ENCODE measurements at regions not wholly inside any gene's neighbourhood (a gene's known extent, or its start where the extent isn't known, plus 50 kb on each side); places are given as distances from the start of the nearest gene placed in this dataset.
"Not testable (repeated sequence)": the region's sequence is repeated elsewhere in the genome, so short reads cannot be mapped to it uniquely, and the experiment has no call there.

DNA sequence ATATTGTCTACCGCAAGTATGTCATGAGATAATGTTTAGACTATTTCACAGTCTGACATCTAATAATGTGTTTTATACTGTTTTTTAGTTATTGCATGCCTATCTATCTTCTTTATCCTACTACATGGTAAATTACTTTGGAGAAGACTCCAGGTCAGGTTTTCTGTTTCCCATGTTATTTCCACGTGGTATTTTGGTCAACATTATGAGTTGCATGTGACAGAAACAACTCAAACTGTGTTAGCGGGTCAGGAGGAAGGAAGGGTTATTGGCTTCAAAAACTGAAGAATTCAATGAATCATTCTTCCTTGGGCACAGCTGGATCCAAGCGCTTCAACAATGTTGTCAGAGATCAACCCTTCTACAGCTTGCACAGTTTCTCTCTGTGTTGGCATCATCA is 252.1 kb upstream of the CCNG1 start:
- DNase-seq: no peak

DNA sequence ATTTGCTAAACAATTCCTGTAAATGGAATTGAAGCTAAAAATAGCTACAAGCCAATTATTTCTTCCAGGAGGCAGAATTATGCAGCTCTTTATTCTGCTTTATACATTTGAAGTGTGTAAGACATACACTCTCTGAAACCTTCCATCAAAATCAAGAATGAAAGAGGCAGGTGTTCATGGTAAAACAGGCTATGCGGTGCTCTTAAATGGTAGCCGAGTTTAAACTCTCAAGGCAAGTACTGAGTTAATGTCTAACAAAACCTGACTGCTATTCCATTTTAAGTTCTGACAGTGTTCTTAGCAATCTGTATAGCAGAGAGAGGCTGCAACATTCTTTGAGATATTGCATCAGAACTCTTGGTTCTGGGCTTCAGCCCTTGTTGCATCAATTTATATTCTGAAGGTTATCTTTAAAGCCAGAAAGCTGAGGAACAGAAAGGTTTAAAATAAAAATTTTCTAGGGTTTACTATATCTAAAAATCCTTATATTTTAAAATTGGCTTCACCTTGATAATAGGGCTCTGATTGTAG is 248.3 kb upstream of the CCNG1 start:
- no peak for DNase-seq

DNA sequence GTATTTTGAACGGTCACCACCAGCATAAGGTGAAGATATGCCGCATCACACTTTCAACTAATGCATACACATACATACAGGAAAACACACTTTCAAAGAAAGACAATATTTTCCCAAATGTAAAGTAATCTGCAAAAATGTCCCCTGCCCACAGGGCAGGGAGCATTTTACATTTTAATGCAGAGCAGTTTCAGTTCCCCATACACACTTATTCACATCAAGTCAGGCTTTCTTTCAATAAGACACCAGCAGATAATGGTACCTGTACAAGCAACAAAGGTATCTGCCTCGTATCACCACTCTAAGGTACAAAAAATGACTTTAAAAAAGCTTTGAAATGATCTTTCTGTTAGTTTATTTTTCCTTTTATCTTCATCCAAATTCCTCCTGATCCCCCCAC is 247.1 kb upstream of the CCNG1 start:
- no peak for DNase-seq

DNA sequence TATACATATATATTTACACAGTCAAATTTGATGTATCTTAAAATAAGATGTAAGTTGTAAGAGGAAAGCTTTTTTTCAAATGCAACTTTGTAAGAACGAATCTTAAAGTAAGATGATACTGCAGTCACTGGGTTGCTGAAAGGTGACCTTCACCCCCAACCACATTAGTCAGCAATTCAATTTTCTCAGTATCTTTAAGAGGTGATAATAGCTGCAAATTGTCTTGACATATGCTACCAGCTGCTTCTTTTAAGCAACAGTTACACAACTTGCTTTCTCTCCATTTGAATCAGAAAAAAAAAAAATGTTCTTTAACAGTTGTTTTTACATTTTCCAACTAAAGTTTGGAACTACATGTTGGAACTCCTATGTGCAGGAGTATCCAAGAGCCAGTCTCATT is 246.6 kb upstream of the CCNG1 start:
- no peak for DNase-seq

DNA sequence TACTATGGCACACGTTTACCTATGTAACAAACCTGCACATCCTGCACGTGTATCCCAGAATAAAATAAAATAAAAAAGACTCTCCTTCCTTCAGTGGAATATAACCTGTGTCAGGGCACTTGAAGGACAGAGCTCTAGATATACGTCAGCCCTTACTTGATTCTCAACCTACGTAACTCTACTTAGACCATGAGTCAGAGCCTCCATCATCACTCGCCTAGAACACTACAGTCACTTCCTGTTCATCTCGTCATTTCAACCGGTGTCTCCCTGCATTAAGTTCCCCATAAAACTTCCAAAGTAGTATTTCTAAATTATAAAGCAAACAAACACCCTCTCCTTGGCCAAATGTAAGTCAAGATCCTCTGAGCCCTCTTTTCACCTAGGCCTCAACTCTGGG is 243.5 kb upstream of the CCNG1 start:
- no peak for DNase-seq

DNA sequence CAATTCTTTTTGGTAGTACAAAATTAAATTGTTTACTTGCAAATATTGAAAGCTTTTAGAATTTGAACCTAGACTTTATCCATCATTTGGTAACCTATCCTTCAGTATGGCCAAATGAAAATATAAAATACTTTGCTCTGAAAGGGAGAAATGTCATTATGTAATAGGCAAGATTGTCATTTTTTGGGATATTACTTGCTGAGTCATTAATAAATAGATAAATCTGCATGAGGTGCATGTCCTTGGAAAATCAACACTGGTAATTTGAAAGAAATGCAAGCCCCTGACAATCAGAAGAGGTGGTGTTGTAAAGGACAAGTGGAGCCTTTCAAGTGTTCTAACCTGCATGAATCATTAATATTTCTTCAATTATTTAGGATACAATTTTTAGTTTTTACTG is 231.8 kb upstream of the CCNG1 start:
- DNase-seq: no peak

DNA sequence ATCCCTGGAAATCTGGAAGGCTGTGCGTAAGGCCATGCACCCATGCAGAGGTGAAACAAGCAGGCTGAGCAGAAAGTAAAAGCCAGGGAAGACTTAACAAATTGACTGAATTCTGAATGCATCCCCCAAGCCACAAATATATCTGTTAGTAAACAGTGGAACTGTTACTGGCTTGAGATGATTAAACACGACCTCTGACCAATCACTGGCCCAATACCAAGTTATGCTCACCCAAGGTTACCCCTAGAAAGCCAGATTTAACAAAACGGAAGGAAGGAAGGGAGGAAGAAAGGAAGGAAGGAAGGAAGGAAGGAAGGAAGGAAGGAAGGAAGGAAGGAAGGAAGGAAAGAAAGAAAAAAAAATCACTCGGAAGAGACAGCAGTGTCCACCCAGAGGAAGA is 215.8 kb upstream of the CCNG1 start:
- no peak for DNase-seq

DNA sequence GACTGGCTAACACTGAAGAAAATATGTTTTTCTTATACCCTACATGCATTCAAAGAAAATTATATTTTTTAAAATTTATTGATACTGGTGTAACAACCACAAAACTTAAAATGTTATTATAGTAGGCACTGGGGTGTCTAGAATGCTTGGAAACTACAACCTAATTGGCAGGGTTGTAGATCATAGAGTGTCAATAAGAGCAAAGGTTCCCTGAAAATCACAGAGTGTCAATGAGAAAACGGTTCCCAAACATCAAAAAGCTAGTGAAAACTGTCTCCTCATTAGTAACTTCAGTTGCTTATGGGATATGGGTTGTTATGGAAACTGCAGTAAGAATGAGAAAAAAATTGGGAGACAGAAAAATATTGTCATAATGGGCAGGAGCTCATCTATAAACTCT is 214.4 kb upstream of the CCNG1 start:
- no peak for DNase-seq

DNA sequence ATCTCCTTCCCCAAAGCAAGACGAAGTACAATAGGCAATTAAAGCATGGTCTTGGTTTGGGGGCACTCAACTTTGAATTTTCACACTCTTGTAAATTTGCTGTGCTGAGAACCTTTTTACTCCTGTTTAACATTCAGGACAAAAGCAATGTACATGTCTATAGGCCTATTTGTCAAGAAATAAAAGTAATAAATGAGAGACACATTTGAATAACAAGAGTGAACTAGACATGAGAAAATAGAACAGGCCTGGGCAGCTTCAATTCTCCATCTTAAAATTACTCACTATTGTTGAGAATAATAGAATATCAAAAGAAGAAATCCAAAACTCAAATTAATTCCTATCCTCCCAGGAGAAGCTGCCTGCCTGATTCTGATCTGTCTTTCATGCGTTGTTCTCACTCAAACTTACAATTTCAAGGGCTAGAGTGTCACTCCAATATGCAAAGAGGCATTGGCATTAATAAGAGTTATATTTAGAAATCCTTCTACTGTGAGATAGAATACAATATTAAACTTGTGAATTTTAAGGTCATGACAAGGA is 192.9 kb upstream of the CCNG1 start:
- no peak for DNase-seq

DNA sequence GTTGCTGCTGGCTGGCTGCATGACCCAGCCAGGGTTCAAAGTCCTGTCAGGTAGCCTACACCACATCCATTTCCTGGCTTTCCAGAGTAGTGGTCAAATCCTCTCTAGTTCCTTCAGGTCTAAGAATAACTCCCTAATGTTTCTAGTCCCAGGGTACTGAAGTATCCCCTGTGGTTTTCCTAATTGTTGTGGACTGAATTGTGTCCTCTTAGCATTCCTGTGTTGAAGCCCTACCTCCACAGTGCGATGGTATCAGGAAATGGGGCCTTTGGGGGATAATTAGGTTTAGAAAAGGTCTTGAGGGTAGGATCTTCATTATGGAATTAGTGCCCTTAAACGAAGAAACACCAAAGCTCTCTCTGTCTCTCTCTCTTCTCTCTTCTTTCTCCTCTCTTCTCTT is 191.8 kb upstream of the CCNG1 start:
- DNase-seq: no peak

DNA sequence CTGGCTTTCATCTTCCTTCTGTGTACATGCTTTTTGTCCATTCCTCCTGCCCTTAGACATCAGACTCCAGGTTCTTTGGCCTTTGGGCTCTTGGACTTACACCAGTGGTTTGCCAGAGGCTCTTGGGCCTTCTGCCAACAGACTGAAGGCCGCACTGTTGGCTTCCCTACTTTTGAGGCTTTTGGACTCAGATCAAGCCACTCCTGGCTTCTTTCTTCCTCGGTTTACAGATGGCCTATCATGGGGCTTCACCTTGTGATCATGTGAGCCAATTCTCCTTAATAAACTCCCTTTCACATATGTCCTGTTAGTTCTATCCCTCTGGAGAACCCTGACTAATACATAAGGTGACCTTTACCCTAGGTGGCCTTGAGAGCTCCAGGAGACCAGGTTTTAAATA is 189.1 kb upstream of the CCNG1 start:
- DNase-seq: no peak

DNA sequence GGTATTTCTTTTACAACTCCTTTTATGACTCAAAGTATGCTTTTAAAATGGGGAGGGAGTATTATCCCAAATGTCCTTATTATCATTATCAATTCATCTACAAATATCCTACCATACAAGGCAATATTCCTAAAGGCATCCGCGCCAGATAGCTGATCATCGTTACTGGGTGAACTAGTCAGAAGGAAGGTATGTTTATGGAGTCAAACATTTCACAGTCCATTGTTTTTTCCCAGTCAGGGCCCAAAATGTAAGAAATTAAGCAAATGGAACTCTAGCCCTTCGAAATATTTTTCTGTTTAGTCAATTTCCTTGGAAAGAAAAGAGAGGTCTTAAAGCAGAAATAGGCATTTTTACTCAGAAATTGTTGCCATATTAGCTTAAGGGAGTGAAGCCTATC is 188.5 kb upstream of the CCNG1 start:
- DNase-seq: no peak

DNA sequence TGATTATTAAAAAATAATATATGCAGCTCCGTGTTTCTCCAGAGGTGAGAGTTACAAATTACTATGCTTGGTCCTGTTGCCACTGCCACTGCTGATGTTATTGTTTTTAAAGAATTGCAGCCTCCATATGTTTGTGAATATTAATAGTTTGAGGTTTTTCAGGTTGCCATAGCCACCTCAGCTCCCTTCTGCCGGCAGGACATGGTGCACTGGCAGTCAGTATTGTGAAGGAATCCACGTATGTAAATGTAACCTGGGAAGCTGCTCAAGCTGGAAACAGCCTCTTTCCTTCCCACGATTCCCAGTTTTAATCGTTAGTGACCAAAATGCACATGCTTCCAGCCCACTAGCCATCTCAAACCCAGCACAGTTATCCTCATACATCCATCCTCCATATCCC is 184.4 kb upstream of the CCNG1 start:
- DNase-seq: no peak

DNA sequence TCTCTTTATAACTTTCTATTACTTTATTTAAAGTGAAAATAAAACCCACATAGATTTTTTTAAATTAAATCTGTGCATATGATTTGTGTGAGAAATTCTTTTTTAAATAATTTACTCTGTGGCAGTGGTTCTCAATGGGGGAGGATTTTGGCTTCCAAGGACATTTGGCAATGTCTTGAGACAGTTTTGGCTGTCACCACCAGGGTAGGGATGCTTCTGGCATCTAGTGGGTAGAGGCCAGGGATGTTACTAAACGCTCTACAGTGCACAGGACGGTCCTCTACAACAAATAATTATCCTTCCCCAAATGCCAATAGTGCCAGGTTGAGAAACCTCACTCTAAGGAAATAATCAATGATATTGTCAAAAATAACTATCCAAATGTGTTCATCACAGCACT is 177.9 kb upstream of the CCNG1 start:
- DNase-seq: no peak

DNA sequence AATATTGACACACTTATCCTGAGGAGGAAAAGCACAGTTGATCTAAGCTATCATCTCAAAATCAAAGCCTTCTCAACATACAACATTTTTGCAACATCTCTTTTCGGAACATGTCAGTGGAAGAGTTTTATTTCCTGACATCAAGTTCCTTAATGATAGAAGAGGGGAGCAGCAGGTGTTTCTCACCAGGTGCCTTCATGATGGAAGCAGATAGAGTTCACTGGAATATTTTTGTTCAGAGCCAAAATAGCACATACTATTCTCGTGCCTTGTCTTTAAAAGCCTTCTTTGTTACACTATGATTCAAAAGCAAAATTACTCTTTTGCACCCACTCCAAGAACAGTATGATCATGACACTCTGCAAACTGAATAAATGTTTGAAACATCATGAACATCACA is 176.9 kb upstream of the CCNG1 start:
- no peak for DNase-seq

DNA sequence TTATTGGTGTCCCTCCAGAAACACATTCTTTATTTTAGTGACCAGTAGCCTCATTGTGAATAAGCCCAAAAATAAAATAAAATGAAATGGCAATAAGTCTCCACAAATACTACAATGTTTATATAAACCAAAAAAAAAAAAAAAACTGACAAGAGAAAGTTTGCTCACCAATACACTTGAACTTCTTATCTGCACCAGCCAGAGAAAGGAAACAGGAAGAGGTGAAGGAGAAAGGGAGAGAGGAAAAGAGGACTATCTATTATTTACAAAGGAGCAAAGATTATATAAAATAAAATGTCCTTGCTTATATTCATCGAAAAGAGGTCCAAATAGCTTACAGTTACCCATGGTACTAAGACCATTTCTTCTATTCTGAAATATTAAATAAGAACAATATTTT is 176.4 kb upstream of the CCNG1 start:
- DNase-seq: no peak

DNA sequence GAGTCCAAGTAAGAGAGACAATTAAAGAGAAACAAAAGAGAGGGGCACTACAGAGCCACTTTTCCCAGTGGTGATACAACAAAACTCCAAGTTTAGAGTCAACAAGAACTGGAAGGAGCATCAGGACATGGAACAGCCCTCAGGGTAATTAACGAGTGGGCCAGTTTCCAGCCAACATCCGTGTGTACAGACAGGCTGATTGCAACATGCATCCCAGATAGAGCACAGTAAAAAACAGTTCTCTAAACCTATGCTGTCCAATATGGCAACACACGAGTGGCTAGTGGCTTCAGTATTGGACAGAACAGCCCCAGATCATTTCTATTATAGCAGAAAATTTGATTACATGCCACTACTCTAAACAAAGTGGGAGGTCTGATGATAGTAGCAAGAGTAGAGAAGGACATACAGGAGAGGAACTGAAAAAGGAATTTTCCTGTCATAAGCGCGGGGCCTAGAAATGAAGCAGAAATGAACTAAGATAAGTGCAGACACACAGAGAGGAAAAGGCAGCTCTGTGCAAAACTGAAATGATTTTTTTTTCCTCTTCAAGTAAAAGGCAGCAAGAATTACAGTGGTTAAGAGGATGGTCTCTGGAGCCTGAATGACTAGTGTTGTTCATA is 175.6 kb upstream of the CCNG1 start:
- DNase-seq: no peak

DNA sequence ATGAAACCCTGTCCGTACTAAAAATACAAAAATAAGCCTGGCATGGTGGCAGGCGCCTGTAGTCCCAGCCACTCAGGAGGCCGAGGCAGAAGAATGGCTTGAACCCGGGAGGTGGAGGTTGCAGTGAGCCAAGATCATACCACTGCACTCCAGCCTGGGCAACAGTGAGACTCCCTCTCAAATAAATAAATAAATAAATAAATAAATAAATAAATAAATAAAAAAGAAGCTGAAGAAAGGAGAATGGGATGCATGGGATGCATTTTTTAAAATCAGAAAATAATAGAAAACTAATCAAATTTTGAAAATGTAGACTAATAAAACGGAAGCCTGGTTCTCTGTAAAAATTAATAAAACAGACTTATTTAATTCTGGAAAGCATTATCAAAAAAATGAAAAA is 171.1 kb upstream of the CCNG1 start:
- not testable (repeated sequence) for DNase-seq

DNA sequence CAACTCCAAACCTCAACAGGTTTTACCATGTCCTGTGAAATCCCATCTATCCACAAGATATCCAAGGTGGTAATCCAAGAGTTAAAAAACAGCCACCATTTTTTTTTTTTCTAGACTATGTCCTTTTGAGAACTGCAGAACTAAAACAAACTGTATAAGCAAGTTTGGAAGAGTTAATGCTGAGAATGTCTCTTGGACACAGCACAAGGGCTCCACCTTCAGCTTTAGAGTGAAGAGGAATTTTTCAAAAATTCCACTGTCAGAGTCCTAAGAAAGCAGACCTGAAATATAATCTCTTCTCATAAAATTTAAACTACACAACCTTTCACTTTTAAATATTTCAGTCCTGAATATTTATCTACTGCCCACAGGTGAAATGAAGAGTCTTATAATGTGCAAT is 167.8 kb upstream of the CCNG1 start:
- no peak for DNase-seq

DNA sequence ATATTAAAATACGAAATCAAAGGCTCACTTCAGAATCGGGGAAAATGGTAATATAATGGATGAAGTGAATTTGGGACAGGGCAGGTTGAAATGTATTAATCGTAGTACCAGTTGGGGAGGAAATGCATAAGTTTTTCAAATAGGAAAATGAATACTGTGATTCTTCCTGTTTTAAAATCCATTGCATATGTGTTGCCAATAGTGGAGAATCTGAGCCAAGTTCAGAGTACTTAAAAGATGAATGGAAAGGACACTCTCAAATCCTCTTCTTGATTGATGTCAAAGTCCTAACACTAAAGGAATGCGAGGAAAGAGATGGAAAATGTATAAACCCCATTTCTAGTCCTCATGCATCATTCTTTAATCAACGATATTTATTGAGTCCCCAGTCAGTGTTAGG is 160.9 kb upstream of the CCNG1 start:
- DNase-seq: no peak

DNA sequence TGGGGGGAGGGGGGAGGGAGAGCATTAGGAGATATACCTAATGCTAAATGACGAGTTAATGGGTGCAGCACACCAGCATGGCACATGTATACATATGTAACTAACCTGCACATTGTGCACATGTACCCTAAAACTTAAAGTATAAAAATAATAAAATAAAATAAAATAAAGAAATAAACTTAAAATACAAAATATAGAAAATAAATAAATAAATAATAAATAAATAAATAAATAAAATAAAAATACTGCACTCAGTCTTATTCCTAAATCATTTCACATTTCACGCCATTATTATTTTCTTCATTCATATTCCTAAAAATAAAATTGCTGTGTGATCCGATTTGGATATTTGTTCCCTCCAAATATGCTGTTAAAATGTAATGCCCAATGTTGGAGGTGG is 156.5 kb upstream of the CCNG1 start:
- DNase-seq: not testable (repeated sequence)

DNA sequence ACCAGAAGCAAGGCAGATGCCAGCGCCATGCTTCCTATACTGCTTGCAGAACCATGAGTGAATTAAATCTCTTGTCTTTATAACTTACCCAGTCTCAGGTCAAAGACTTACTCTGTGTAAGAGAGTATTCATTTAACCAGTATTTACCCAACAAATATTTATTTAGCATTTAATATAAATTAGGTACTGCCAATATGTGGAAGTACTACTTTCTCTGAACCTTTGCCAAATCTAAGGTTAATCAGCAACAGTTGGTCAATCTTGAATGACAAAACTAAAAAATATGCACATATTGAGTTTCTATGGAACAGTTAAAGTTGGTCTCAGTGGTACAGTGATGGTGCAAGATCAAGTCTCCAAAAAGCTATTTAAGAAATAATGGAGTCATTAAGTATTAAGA is 155.9 kb upstream of the CCNG1 start:
- no peak for DNase-seq

DNA sequence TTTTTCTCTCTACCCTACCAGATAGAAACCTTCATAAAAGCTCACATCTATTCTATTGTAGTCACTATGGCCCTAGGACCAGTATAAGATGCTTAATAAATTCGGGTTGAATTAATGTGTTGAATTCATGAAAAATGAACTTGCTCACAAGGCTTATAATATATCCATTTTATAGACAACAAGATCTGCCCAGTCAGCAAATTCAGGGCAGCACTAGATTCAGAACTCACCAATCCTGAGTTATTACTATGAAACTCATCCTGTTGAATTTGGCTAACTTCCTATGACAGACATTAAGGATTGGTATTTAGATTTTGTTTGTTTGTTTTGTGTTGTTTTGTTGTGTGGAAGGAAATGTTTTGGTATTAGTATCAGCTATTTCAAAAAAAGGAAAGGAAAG is 143.6 kb upstream of the CCNG1 start:
- DNase-seq: no peak

DNA sequence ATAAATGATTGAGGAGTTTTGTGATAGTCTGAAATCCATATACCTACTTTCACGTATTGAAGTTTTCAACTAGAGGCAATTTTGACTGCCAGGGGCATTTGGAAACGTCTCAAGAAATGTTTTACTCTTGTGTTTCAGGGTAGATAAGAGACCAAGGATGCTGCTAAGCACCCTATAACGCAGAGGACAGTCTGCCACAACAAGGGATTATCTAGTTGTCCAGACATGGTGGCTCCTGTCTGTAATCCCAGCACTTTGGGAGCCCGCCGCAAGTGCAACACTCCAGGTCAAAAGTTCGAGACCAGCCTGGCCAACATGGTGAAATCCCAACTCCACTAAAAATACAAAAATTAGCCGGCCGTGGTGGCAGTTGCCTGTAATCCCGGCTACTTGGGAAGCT is 133.7 kb upstream of the CCNG1 start:
- no peak for DNase-seq

DNA sequence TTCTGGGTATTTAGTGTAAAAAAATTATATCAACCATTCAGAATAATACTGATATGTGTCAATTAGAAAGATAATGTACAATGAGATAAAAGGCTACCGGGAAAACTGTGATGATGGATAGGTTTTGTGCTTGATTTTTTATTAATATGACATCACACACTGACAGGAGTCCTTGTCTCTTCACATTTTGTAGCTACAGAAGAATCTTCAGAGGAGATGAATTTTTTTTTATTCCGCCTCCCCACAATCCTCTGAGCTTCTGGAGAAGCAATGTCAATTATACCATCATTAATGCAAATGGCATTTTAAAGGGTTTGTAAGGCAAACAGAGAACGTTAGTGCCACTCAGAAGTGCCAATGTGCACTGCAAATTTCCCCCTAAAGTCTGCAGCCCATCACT is 131.7 kb upstream of the CCNG1 start:
- DNase-seq: no peak

Data from cerebellar nuclear complex (tissue), 1 donor.